ENCODE measurements at regions not wholly inside any gene's neighbourhood (a gene's known extent, or its start where the extent isn't known, plus 50 kb on each side); places are given as distances from the start of the nearest gene placed in this dataset.

DNA sequence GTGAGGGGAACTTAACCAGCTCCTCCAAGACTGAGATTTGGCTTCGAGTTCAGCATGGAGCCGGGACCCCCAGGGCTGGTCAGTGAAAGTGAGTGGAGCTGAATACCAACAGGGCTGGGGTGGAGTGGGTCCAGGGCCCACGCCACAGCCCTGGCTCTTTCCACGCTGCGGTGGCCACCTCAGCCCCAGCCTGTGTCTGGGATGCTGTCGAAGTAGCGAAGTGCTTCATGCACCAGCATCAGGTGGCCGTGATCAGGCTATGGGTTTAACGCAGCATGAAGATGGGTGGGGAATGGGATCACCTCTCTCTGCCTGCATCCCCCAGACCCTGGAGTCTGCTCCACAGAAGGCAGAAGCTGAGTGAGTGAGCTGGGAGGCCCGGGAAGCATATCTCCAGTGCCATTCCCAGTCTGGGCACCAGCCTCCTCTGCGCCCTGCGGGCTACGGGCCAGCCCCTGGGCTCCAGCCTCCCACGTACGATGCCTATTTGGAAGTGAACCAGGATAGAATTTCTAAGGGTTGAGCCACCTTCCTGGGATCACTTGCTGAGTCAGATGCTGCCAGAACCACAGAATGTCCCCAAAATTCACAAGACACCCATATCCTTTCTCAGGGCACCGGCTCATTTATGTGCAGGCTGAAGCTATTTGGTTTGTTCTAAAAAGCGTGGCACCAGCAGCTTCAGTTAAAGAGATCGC lies 131.1 kb upstream of the CHST15 start:
- 66% methylated on average over 16 of the region's 18 CpGs for WGBS
- DNase-seq (ENCODE audit: low spot score in 2 of 2) = no peak
- TF ChIP-seq POLR2AphosphoS5 (IDR thresholded peaks at IDR 0.05) (no peak), EP300 (IDR thresholded peaks at IDR 0.05) (no peak), POLR2A (IDR thresholded peaks at IDR 0.05) (no peak)
- TF ChIP-seq, protein P1, sequence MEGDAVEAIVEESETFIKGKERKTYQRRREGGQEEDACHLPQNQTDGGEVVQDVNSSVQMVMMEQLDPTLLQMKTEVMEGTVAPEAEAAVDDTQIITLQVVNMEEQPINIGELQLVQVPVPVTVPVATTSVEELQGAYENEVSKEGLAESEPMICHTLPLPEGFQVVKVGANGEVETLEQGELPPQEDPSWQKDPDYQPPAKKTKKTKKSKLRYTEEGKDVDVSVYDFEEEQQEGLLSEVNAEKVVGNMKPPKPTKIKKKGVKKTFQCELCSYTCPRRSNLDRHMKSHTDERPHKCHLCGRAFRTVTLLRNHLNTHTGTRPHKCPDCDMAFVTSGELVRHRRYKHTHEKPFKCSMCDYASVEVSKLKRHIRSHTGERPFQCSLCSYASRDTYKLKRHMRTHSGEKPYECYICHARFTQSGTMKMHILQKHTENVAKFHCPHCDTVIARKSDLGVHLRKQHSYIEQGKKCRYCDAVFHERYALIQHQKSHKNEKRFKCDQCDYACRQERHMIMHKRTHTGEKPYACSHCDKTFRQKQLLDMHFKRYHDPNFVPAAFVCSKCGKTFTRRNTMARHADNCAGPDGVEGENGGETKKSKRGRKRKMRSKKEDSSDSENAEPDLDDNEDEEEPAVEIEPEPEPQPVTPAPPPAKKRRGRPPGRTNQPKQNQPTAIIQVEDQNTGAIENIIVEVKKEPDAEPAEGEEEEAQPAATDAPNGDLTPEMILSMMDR (IDR thresholded peaks at IDR 0.05) = no peak
- Histone ChIP-seq H3K4me1 (peaks cover 21% of the 10 kb centered on the region), H3K27ac (no peak overlapping the region), H3K27me3 (peaks cover 3% of the 10 kb centered on the region), H3K4me3 (no peak overlapping the region), H3K9me3 (no peaks in the 10 kb centered on the region), H3K36me3 (no peaks in the 10 kb centered on the region)

- DNase-seq (ENCODE audit: low spot score in 2 of 2) = peak in 1 of 2 donors; percentile 16
- no peak overlapping the region for H3K4me3 ChIP-seq
Observed at GRCh38 chr10:124223711-124224085, 130.3 kb upstream of the CHST15 start.

GRCh38 chr10:124222988-124223710 lies 129.8 kb upstream of the CHST15 start:
- 45% methylated on average over 8 of the region's 10 CpGs for WGBS

More at GRCh38 chr10:124223711-124224085, 130.3 kb upstream of the CHST15 start:
- TF ChIP-seq POLR2AphosphoS5 (IDR thresholded peaks at IDR 0.05) = no peak
- TF ChIP-seq, protein P1 (IDR thresholded peaks at IDR 0.05) = no peak
- TF ChIP-seq POLR2A (IDR thresholded peaks at IDR 0.05) = no peak
- TF ChIP-seq EP300 (IDR thresholded peaks at IDR 0.05) = no peak
- H3K36me3 ChIP-seq = no peaks in the 10 kb centered on the region
- no peak overlapping the region for H3K27ac ChIP-seq
- H3K4me1 ChIP-seq = peaks cover 21% of the 10 kb centered on the region
- 63% methylated on average over 6 of the region's 6 CpGs for WGBS
- no peaks in the 10 kb centered on the region for H3K9me3 ChIP-seq
- H3K27me3 ChIP-seq = peaks cover 3% of the 10 kb centered on the region

GRCh38 chr10:124222318-124222987 lies 129.1 kb upstream of the CHST15 start:
- no peak for DNase-seq (ENCODE audit: low spot score in 2 of 2)
- WGBS = 62% methylated on average over 10 of the region's 15 CpGs
- no peak overlapping the region for H3K27ac ChIP-seq
- TF ChIP-seq POLR2AphosphoS5 (IDR thresholded peaks at IDR 0.05) (no peak), EP300 (IDR thresholded peaks at IDR 0.05) (no peak), POLR2A (IDR thresholded peaks at IDR 0.05) (no peak)
- TF ChIP-seq, protein P1 (IDR thresholded peaks at IDR 0.05) = no peak
- H3K4me3 ChIP-seq = no peak overlapping the region
- H3K36me3 ChIP-seq = no peaks in the 10 kb centered on the region
- H3K27me3 ChIP-seq = peaks cover 3% of the 10 kb centered on the region
- H3K9me3 ChIP-seq = no peaks in the 10 kb centered on the region
- peaks cover 21% of the 10 kb centered on the region for H3K4me1 ChIP-seq

More at GRCh38 chr10:124222988-124223710, 129.8 kb upstream of the CHST15 start:
- Histone ChIP-seq H3K4me1 (peaks cover 21% of the 10 kb centered on the region), H3K27ac (no peak overlapping the region), H3K27me3 (peaks cover 3% of the 10 kb centered on the region), H3K9me3 (no peaks in the 10 kb centered on the region), H3K4me3 (no peak overlapping the region), H3K36me3 (no peaks in the 10 kb centered on the region)
- DNase-seq (ENCODE audit: low spot score in 2 of 2) = no peak
- TF ChIP-seq POLR2AphosphoS5 (IDR thresholded peaks at IDR 0.05) = no peak
- TF ChIP-seq POLR2A (IDR thresholded peaks at IDR 0.05) = no peak
- TF ChIP-seq, protein P1 (IDR thresholded peaks at IDR 0.05) = no peak
- no peak for TF ChIP-seq EP300 (IDR thresholded peaks at IDR 0.05)

Data from suprapubic skin (tissue), 4 donors.